HCT116 (cell line): ENCODE measurements at regions not wholly inside any gene's neighbourhood (a gene's known extent, or its start where the extent isn't known, plus 50 kb on each side); places are given as distances from the start of the nearest gene placed in this dataset.

Source experiments
- ATAC-seq: fragments of 200-7000 bp; cut with Tn5 transposase; 2 replicates; pipeline ENCODE4 v1.9.1; 2020; ENCODE audit warnings: mild to moderate bottlenecking, moderate library complexity
- BruUV-seq: library from RNA; stranded (reverse); fragments of 400-500 nt; replicated peaks from 2 replicates; lab custom pipeline; 2021; lab: Mats Ljungman, UMichigan
- CTCF ChIA-PET: fragments of 300-600 bp; sonication (Branson Sonifier 250); formaldehyde crosslinking; loops from one replicate; lab custom pipeline; 2021; ENCODE audit warnings: antibody characterized with exemption; lab: Charles Lee
- POLR2A ChIA-PET: fragments of 300-600, 350-600 bp; sonication (Branson Sonifier 250); formaldehyde crosslinking; loops from one replicate; lab custom pipeline; 2021; ENCODE audit warnings: antibody characterized with exemption; lab: Charles Lee
- RAD21 ChIA-PET, 2 experiments: fragments of 300-600 bp; sonication (Branson Sonifier 250); formaldehyde crosslinking; loops; one replicate each; lab custom pipeline; 2023; ENCODE audit warnings: low total read pairs in 2 of 2; ENCODE audit not compliant: uncharacterized antibody in 2 of 2, unreplicated experiment in 2 of 2, low non-redundant PET in 1 of 2; lab: Charles Lee
- DNase-seq: peaks from one replicate; pipeline ENCODE4 v3.0.0-alpha.2; 2010; ENCODE audit warnings: low read depth, low spot score
- H2AFZ ChIP-seq: fragments of 200-600 bp; shearing (Covaris generic), sonication (generic); 2 replicates; pipeline ENCODE4 v1.6.1; 2017; ENCODE audit warnings: low read depth, mixed run types, mixed read lengths, antibody characterized with exemption, low read length; ENCODE audit not compliant: poor library complexity, severe bottlenecking
- H3K27ac ChIP-seq: 2 replicates; pipeline ENCODE4 v1.5.1; 2012; ENCODE audit warnings: low read depth, low read length
- H3K27me3 ChIP-seq: fragments of 200-600 bp; sonication (generic); 2 replicates; pipeline ENCODE4 v1.6.1; 2016; ENCODE audit warnings: mixed run types, low read length, mixed read lengths; ENCODE audit not compliant: insufficient read depth
- H3K36me3 ChIP-seq, 2 experiments: fragments of 200-500 bp in 1 of 2; fragments of 200-600 bp in 1 of 2; sonication (Bioruptor generic) in 1 of 2; sonication (generic) in 1 of 2; 2 replicates each; pipeline versions ENCODE4 v1.5.1 to v1.6.1; 2014 to 2016; ENCODE audit warnings: low read length in 2 of 2, inconsistent platforms in 1 of 2, mixed read lengths in 1 of 2, mixed run types in 1 of 2; ENCODE audit not compliant: insufficient read depth in 2 of 2, control insufficient read depth in 1 of 2
- H3K4me1 ChIP-seq, 2 experiments: fragments of 200-600 bp in 1 of 2; sonication (generic) in 1 of 2; 2 replicates each; pipeline versions ENCODE4 v1.5.1 to v1.6.1; 2012 to 2017; ENCODE audit warnings: low read length in 2 of 2, inconsistent platforms in 1 of 2, mild to moderate bottlenecking in 1 of 2, mixed read lengths in 1 of 2, mixed run types in 1 of 2, moderate library complexity in 1 of 2; ENCODE audit not compliant: insufficient read depth in 2 of 2, control insufficient read depth in 1 of 2
- H3K4me2 ChIP-seq: fragments of 200-600 bp; sonication (generic); 2 replicates; pipeline ENCODE4 v1.6.1; 2017; ENCODE audit warnings: mixed run types, low read length, mixed read lengths
- H3K4me3 ChIP-seq, 2 experiments: fragments of 200-600 bp in 1 of 2; sonication (generic) in 1 of 2; replicated peaks in 1 of 2; 2 replicates each; pipeline ENCODE4 v1.5.1; 2011 to 2016; ENCODE audit warnings: low read length in 2 of 2, control low read depth in 1 of 2, low read depth in 1 of 2, mild to moderate bottlenecking in 1 of 2, mixed read lengths in 1 of 2, mixed run types in 1 of 2
- H3K79me2 ChIP-seq: fragments of 200-600 bp; sonication (generic); 2 replicates; pipeline ENCODE4 v1.6.1; 2017; ENCODE audit warnings: mild to moderate bottlenecking, mixed run types, low read length, moderate library complexity, mixed read lengths; ENCODE audit not compliant: insufficient read depth
- H3K9ac ChIP-seq: fragments of 200-600 bp; sonication (generic); 2 replicates; pipeline ENCODE4 v1.6.1; 2016; ENCODE audit warnings: low read length, mixed read lengths
- H3K9me2 ChIP-seq: fragments of 200-600 bp; sonication (generic), shearing (Covaris generic); 2 replicates; pipeline ENCODE4 v1.6.1; 2017; ENCODE audit warnings: mixed run types, mild to moderate bottlenecking, moderate library complexity; ENCODE audit not compliant: insufficient read depth
- H3K9me3 ChIP-seq, 2 experiments: fragments of 200-500 bp in 1 of 2; fragments of 200-600 bp in 1 of 2; sonication (Bioruptor generic) in 1 of 2; sonication (generic) in 1 of 2; 2 replicates each; pipeline ENCODE4 v1.6.1; 2014 to 2017; ENCODE audit warnings: low read length in 2 of 2, mixed read lengths in 2 of 2, inconsistent platforms in 1 of 2, low read depth in 1 of 2, mild to moderate bottlenecking in 1 of 2, mixed run types in 1 of 2, moderate library complexity in 1 of 2; ENCODE audit not compliant: control insufficient read depth in 1 of 2, insufficient read depth in 1 of 2
- H4K20me1 ChIP-seq: fragments of 200-600 bp; sonication (generic), shearing (Covaris generic); 2 replicates; pipeline ENCODE4 v1.6.1; 2017; ENCODE audit warnings: mixed run types, mild to moderate bottlenecking, moderate library complexity; ENCODE audit not compliant: insufficient read depth
- CEBPB ChIP-seq: IDR thresholded peaks from 2 replicates; pipeline ENCODE4 v1.6.1; 2012; ENCODE audit warnings: low read depth
- EGR1 ChIP-seq: IDR thresholded peaks from 2 replicates; pipeline ENCODE4 v1.6.1; 2012; ENCODE audit warnings: low read depth
- ELF1 ChIP-seq: IDR thresholded peaks from 2 replicates; pipeline ENCODE4 v1.6.1; 2012; ENCODE audit warnings: low read depth, borderline replicate concordance
- EZH2 ChIP-seq: fragments of 200-600 bp; sonication (generic); IDR thresholded peaks from 2 replicates; pipeline ENCODE4 v1.6.1; 2017; ENCODE audit warnings: antibody characterized with exemption, mixed run types
- JUND ChIP-seq: IDR thresholded peaks from 2 replicates; pipeline ENCODE4 v1.6.1; 2012
- MAX ChIP-seq: IDR thresholded peaks from 2 replicates; pipeline ENCODE4 v1.6.1; 2012
- POLR2A ChIP-seq: IDR thresholded peaks from 2 replicates; pipeline ENCODE4 v1.7.0; 2011; ENCODE audit warnings: borderline replicate concordance; ENCODE audit not compliant: insufficient read depth, insufficient read length; ENCODE audit errors: extremely low read depth
- REST ChIP-seq: IDR thresholded peaks from 2 replicates; pipeline ENCODE4 v1.6.1; 2012; ENCODE audit warnings: low read depth
- TCF7L2 ChIP-seq: IDR thresholded peaks from 2 replicates; pipeline ENCODE4 v1.7.0; 2011; ENCODE audit warnings: borderline replicate concordance, inconsistent platforms; ENCODE audit not compliant: insufficient read depth, insufficient read length; ENCODE audit errors: extremely low read depth
- YY1 ChIP-seq: IDR thresholded peaks from 2 replicates; pipeline ENCODE4 v1.6.1; 2011; ENCODE audit warnings: low read length, low read depth, moderate library complexity, mild to moderate bottlenecking; ENCODE audit not compliant: insufficient replicate concordance; ENCODE audit errors: extremely low read depth
- ZBTB33 ChIP-seq: IDR thresholded peaks from 2 replicates; pipeline ENCODE4 v1.6.1; 2011; ENCODE audit warnings: mild to moderate bottlenecking, low read length, moderate library complexity; ENCODE audit not compliant: insufficient replicate concordance; ENCODE audit errors: extremely low read depth
- intact Hi-C: fragments of 100-400 bp; cut with micrococcal nuclease; formaldehyde crosslinking; loops from 2 replicates; pipeline ENCODE4 v1.10.0; 2022
- TF ChIP-seq, protein P1 (sequence below), 3 experiments: fragments of 200-600 bp in 1 of 3; sonication (generic) in 1 of 3; IDR thresholded peaks in 2 of 3; conservative IDR thresholded peaks in 1 of 3; 2 replicates each; pipeline ENCODE4 v1.5.1; 2012 to 2017; ENCODE audit warnings: low read depth in 2 of 3, low read length in 2 of 3, antibody characterized with exemption in 1 of 3, borderline replicate concordance in 1 of 3, control low read depth in 1 of 3, mild to moderate bottlenecking in 1 of 3, mixed read lengths in 1 of 3, mixed run types in 1 of 3, moderate library complexity in 1 of 3; ENCODE audit not compliant: insufficient read depth in 1 of 3

- no peak overlapping the region for H3K4me2 ChIP-seq
- H3K27ac ChIP-seq = no peak overlapping the region
- H3K9ac ChIP-seq = no peak overlapping the region
- H4K20me1 ChIP-seq = no peaks in the 10 kb centered on the region
- H3K36me3 ChIP-seq = no peaks in the 10 kb centered on the region
- H3K27me3 ChIP-seq = peaks cover 7% of the 10 kb centered on the region; the same call in 1 of the 2 replicates
- no peak overlapping the region for H2AFZ ChIP-seq
- ChIA-PET CTCF (no interaction called here), POLR2A (no interaction called here), RAD21 (no interaction called here)
- TF ChIP-seq TCF7L2 (no peak), YY1 (no peak), REST (no peak), ZBTB33 (no peak), EZH2 (no peak), EGR1 (no peak), POLR2A (no peak), MAX (no peak), ELF1 (no peak), JUND (no peak), CEBPB (no peak)
- TF ChIP-seq, protein P1, sequence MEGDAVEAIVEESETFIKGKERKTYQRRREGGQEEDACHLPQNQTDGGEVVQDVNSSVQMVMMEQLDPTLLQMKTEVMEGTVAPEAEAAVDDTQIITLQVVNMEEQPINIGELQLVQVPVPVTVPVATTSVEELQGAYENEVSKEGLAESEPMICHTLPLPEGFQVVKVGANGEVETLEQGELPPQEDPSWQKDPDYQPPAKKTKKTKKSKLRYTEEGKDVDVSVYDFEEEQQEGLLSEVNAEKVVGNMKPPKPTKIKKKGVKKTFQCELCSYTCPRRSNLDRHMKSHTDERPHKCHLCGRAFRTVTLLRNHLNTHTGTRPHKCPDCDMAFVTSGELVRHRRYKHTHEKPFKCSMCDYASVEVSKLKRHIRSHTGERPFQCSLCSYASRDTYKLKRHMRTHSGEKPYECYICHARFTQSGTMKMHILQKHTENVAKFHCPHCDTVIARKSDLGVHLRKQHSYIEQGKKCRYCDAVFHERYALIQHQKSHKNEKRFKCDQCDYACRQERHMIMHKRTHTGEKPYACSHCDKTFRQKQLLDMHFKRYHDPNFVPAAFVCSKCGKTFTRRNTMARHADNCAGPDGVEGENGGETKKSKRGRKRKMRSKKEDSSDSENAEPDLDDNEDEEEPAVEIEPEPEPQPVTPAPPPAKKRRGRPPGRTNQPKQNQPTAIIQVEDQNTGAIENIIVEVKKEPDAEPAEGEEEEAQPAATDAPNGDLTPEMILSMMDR (IDR thresholded peaks at IDR 0.05 in 2 of 3, conservative IDR thresholded peaks at IDR 0.05 in 1 of 3; ENCODE audit: borderline replicate concordance in 1 of 3, insufficient read depth in 1 of 3, low read depth in 2 of 3, low read length in 2 of 3) = no peak
- ATAC-seq = no peak
- H3K4me1 ChIP-seq = peaks cover 0 to 7% of the 10 kb centered on the region in 2 experiments; a peak in 1 of 4 replicates
- intact Hi-C loops = no loop called here
- BruUV-seq = no TSS peak
- H3K9me3 ChIP-seq = no peaks in the 10 kb centered on the region
- H3K79me2 ChIP-seq = no peaks in the 10 kb centered on the region
- no peaks in the 10 kb centered on the region for H3K9me2 ChIP-seq
- DNase-seq = no peak
- H3K4me3 ChIP-seq = no peak overlapping the region
Observed at GRCh38 chr5:10886497-10886896, 125.5 kb upstream of the DAP start.
